Peyer's patch (tissue), 4 donors: ENCODE measurements at regions not wholly inside any gene's neighbourhood (a gene's known extent, or its start where the extent isn't known, plus 50 kb on each side); places are given as distances from the start of the nearest gene placed in this dataset.
"Not testable (repeated sequence)": the region's sequence is repeated elsewhere in the genome, so short reads cannot be mapped to it uniquely, and the experiment has no call there.

Experiments
- DNase-seq, 3 donors: peaks; one replicate each; pipeline ENCODE4 v3.0.0-alpha.2; 2017 to 2019
- H3K27ac ChIP-seq, 4 donors: fragments of 200-600 bp; sonication (generic); one replicate each; pipeline ENCODE4 v1.5.1; 2016 to 2019
- H3K27me3 ChIP-seq, 2 donors: fragments of 200-600 bp; sonication (generic); one replicate each; pipeline ENCODE4 v1.5.1; 2019
- H3K36me3 ChIP-seq, 3 donors: fragments of 200-600 bp; sonication (generic); one replicate each; pipeline ENCODE4 v1.5.1; 2016 to 2019
- H3K4me1 ChIP-seq, 4 donors: fragments of 200-600 bp; sonication (generic); one replicate each; pipeline ENCODE4 v1.5.1; 2016 to 2019
- H3K4me3 ChIP-seq, 4 donors: fragments of 200-600 bp; sonication (generic); 1 replicate in 3 of 4; 2 replicates in 1 of 4; pipeline ENCODE4 v1.5.1; 2016 to 2019; ENCODE audit warnings: mild to moderate bottlenecking in 1 of 4
- H3K9me3 ChIP-seq, 4 donors: fragments of 200-600 bp; sonication (generic); one replicate each; pipeline ENCODE4 v1.5.1; 2016 to 2019; ENCODE audit warnings: mild to moderate bottlenecking in 1 of 4
- POLR2A ChIP-seq, 2 donors: fragments of 450-650 bp; IDR thresholded peaks; one replicate each; pipeline ENCODE4 v1.5.1; 2017; ENCODE audit warnings: antibody characterized with exemption in 2 of 2, mild to moderate bottlenecking in 2 of 2, moderate library complexity in 2 of 2
- TF ChIP-seq, protein P1 (sequence below), 6 experiments: fragments of 450-650 bp in 4 of 6; fragments of 200-600 bp in 2 of 6; sonication (generic) in 1 of 6; IDR thresholded peaks; one replicate each; pipeline ENCODE4 v1.5.1; 2017 to 2019; ENCODE audit warnings: antibody characterized with exemption in 6 of 6, mild to moderate bottlenecking in 3 of 6, moderate library complexity in 1 of 6

DNA sequence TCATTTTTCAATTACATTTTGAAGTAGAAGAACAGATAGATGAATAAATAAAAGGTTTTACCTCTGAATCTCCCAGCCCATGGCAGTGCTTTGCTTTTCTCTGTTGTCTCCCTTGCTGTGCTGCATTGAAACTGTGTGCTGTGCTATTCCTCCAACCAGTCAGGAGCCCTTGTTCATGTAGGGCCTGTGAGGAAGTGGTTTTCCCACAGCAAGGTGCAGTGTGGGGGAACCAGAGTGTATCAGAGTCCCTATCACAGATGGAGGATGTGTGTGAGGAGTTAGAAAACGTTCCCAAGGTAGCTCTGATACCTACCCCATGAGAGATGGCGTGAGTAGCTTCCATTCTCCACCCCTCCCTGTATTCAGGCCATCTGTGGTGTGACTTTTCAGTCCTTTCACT lies 72.8 kb upstream of the RALGAPA2 start:
- Histone ChIP-seq H3K4me1 (no peaks in the 10 kb centered on the region), H3K9me3 (peaks cover 0 to 4% (median 0%) of the 10 kb centered on the region in 4 donors), H3K27me3 (no peaks in the 10 kb centered on the region), H3K27ac (no peak overlapping the region), H3K4me3 (no peak overlapping the region), H3K36me3 (no peaks in the 10 kb centered on the region)
- TF ChIP-seq, protein P1, sequence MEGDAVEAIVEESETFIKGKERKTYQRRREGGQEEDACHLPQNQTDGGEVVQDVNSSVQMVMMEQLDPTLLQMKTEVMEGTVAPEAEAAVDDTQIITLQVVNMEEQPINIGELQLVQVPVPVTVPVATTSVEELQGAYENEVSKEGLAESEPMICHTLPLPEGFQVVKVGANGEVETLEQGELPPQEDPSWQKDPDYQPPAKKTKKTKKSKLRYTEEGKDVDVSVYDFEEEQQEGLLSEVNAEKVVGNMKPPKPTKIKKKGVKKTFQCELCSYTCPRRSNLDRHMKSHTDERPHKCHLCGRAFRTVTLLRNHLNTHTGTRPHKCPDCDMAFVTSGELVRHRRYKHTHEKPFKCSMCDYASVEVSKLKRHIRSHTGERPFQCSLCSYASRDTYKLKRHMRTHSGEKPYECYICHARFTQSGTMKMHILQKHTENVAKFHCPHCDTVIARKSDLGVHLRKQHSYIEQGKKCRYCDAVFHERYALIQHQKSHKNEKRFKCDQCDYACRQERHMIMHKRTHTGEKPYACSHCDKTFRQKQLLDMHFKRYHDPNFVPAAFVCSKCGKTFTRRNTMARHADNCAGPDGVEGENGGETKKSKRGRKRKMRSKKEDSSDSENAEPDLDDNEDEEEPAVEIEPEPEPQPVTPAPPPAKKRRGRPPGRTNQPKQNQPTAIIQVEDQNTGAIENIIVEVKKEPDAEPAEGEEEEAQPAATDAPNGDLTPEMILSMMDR (IDR thresholded peaks at IDR 0.05): no peak
- no peak for TF ChIP-seq POLR2A (IDR thresholded peaks at IDR 0.05)
- no peak for DNase-seq

DNA sequence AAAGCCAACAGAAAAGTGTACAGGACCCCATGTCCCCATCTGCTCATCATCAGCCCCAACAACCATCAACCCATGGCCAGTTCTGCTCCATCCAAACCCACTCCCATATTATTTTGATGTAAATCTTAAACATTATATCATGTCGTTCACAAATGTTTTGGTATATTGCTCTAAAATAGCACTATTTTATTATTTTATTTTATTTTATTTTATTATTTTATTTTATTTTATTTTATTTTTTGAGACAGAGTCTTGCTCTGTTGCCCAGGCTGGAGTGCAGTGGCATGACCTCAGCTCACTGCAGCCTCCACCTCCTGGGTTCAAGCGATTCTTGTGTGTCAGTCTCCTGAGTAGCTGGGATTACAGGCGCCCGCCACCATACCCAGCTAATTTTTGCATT lies 72.0 kb upstream of the RALGAPA2 start:
- not testable (repeated sequence) for H3K36me3 ChIP-seq, H3K4me1 ChIP-seq, H3K27ac ChIP-seq, H3K9me3 ChIP-seq, DNase-seq, H3K4me3 ChIP-seq, H3K27me3 ChIP-seq

DNA sequence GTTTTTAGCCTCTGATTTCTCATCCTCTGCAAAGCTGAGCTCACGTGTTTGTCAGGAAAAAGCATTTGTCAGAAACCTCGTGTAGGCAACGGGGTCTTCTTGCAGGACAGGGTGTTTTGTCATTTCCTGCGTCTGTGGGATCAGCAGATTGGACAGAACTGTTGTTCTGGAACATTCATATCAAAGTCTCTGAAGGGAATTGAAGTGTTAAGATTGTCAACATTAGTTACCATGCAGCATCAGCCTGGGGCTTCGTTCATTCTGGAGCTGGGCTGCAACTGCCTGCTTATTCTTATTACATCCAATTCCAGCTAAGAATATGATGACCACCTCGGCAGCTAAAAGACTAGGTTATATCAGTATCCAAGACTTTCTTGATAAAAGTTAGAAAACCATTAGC lies 71.0 kb upstream of the RALGAPA2 start:
- H3K4me1 ChIP-seq: no peaks in the 10 kb centered on the region
- no peak overlapping the region for H3K4me3 ChIP-seq
- no peaks in the 10 kb centered on the region for H3K27me3 ChIP-seq
- H3K9me3 ChIP-seq: peaks cover 0 to 4% (median 0%) of the 10 kb centered on the region in 4 donors
- no peak for DNase-seq
- H3K27ac ChIP-seq: no peak overlapping the region
- TF ChIP-seq, protein P1 (IDR thresholded peaks at IDR 0.05): no peak
- TF ChIP-seq POLR2A (IDR thresholded peaks at IDR 0.05): no peak
- H3K36me3 ChIP-seq: no peaks in the 10 kb centered on the region

DNA sequence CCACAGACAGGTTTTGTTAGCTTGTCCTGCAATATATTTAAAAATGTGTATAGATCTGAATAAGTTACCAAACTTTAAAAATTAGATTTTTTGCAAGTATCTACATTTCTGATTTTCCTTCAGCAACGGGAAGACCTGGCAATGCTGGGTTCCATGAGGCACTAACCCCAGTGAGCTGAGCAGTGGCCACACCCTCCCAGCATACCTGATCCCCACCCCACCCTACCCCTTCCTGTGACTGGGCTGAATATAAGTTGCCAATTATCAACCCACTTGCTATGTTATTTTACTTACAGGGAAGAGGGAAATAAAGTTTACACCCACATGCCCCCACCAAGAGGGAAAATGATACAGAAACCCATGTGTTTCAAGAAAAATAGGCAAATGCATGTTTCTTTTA lies 70.3 kb upstream of the RALGAPA2 start:
- Histone ChIP-seq H3K27ac (no peak overlapping the region), H3K36me3 (no peaks in the 10 kb centered on the region), H3K4me3 (no peak overlapping the region), H3K27me3 (no peaks in the 10 kb centered on the region), H3K9me3 (peaks cover 0 to 4% (median 0%) of the 10 kb centered on the region in 4 donors), H3K4me1 (no peaks in the 10 kb centered on the region)
- no peak for DNase-seq
- TF ChIP-seq, protein P1 (IDR thresholded peaks at IDR 0.05): no peak
- no peak for TF ChIP-seq POLR2A (IDR thresholded peaks at IDR 0.05)

DNA sequence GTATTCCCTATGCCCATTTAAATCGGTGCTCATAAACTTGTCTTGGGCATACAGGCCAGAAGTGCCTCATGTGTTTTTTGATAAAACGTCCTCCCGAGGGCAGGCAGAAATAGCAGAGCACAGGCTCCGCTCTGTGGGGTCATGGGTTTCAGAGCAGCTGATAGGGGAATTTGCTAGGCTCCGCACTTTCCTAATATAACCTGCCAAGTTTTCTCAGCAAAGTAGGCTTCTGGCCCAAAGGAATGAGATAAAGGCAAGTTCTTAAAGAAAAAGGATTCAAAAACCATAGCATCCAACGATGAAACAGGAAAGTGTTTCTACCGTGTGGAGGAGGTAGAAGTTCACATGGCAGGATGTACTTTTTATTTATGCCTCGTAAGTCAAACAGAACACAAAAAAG lies 69.8 kb upstream of the RALGAPA2 start:
- no peak overlapping the region for H3K4me3 ChIP-seq
- H3K36me3 ChIP-seq: no peaks in the 10 kb centered on the region
- no peaks in the 10 kb centered on the region for H3K27me3 ChIP-seq
- H3K9me3 ChIP-seq: peaks cover 0 to 4% (median 0%) of the 10 kb centered on the region in 4 donors
- no peak overlapping the region for H3K27ac ChIP-seq
- TF ChIP-seq, protein P1 (IDR thresholded peaks at IDR 0.05): no peak
- TF ChIP-seq POLR2A (IDR thresholded peaks at IDR 0.05): no peak
- H3K4me1 ChIP-seq: no peaks in the 10 kb centered on the region
- DNase-seq: no peak

DNA sequence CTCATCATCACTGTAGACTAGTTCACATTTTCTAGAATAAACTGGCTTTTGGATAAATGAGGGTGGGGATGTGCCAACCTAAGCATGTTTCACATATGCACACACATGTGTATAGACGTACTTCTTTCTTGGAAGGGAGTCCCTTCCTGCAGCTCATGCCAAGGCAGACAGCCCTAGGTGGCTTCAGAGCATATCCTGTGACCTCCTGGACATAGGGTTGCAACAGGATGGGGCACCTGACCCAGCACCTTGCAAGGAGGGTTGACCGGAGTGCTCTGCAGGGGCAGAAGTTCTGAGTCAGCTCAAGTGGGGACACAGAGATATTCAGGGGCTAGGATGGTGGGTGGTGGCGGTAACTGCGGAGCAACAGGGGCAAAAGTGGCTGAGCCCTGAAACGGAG lies 68.6 kb upstream of the RALGAPA2 start:
- Histone ChIP-seq H3K27me3 (no peaks in the 10 kb centered on the region), H3K4me1 (no peaks in the 10 kb centered on the region), H3K9me3 (no peaks in the 10 kb centered on the region), H3K36me3 (no peaks in the 10 kb centered on the region), H3K4me3 (no peak overlapping the region), H3K27ac (no peak overlapping the region)
- no peak for DNase-seq
- TF ChIP-seq, protein P1 (IDR thresholded peaks at IDR 0.05): no peak
- TF ChIP-seq POLR2A (IDR thresholded peaks at IDR 0.05): no peak
